Fibroblast of skin of scalp (primary cell): ENCODE measurements at regions not wholly inside any gene's neighbourhood (a gene's known extent, or its start where the extent isn't known, plus 50 kb on each side); places are given as distances from the start of the nearest gene placed in this dataset.
A peak's percentile ranks its signal among the peaks of the same experiment; 100 is the strongest.

Experiments
- DNase-seq: peaks from one replicate; pipeline ENCODE4 v3.0.0-alpha.2; 2013

GRCh38 chr10:58451193-58451889 lies 61.3 kb upstream of the BICC1 start:
- no peak for DNase-seq

- no peak for DNase-seq
Observed at GRCh38 chr10:58453105-58453504, 59.6 kb upstream of the BICC1 start.

GRCh38 chr10:58456179-58456578 lies 56.5 kb upstream of the BICC1 start:
- DNase-seq, result no peak

- DNase-seq, result peak; percentile 92
Observed at GRCh38 chr10:58457761-58458616, 54.7 kb upstream of the BICC1 start.

GRCh38 chr10:58459069-58459468 lies 53.6 kb upstream of the BICC1 start:
- no peak for DNase-seq

GRCh38 chr10:58460157-58460556 lies 52.5 kb upstream of the BICC1 start:
- DNase-seq, result no peak

- no peak for DNase-seq
Observed at GRCh38 chr10:58462863-58463507, 49.7 kb upstream of the BICC1 start.
